ENCODE measurements at regions not wholly inside any gene's neighbourhood (a gene's known extent, or its start where the extent isn't known, plus 50 kb on each side); places are given as distances from the start of the nearest gene placed in this dataset.

DNA sequence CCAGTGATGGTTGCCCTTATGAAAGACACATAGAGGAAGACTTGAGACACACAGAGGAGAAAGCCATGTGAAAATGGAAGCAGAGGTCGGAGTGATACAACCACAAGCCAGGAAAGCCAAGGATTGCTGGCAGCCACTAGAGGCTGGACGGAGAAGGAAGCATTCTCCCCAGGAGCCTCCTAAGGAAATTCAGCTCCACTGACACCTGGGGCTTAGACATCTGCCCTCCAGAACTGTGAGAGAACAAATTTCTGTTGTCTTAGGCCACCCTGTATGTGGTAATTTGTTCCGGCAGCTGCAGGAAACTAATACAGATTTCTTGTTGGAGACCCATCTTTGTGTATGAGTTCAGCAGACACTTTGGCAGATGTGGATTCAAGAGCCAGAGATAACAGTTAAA is 126.9 kb upstream of the ATP1A1 start:
- DNase-seq (ENCODE audit: low spot score) (no peak), ATAC-seq (no peak)
- Histone ChIP-seq H3K27me3 (ENCODE audit: insufficient read depth) (no peaks in the 10 kb centered on the region), H3K4me1 (ENCODE audit: insufficient read depth) (no peaks in the 10 kb centered on the region), H4K20me1 (replicated peaks; ENCODE audit: insufficient read depth) (no peaks in the 10 kb centered on the region), H3K27ac (ENCODE audit: low read depth) (no peak overlapping the region), H3K4me2 (no peak overlapping the region), H2AFZ (no peak overlapping the region), H3K4me3 (no peak overlapping the region), H3K36me3 (ENCODE audit: insufficient read depth) (no peaks in the 10 kb centered on the region), H3F3A (replicated peaks; ENCODE audit: low read depth) (no peaks in the 10 kb centered on the region), H3K9me2 (ENCODE audit: insufficient read depth) (no peaks in the 10 kb centered on the region), H3K79me2 (replicated peaks; ENCODE audit: insufficient read depth) (no peaks in the 10 kb centered on the region)
- Mint-ChIP-seq H3K4me1 (no peaks in the 10 kb centered on the region; the same call in 2 of the 3 replicates), H3K9me3 (no peaks in the 10 kb centered on the region; the same call in 2 of the 3 replicates), H3K4me3 (no peak overlapping the region), H3K27me3 (ENCODE audit: insufficient read depth, low read depth, poor library complexity) (peaks cover 3% of the 10 kb centered on the region), H3K36me3 (ENCODE audit: low read depth) (no peaks in the 10 kb centered on the region), H3K27ac (no peak overlapping the region)
- TF ChIP-seq, protein P1, sequence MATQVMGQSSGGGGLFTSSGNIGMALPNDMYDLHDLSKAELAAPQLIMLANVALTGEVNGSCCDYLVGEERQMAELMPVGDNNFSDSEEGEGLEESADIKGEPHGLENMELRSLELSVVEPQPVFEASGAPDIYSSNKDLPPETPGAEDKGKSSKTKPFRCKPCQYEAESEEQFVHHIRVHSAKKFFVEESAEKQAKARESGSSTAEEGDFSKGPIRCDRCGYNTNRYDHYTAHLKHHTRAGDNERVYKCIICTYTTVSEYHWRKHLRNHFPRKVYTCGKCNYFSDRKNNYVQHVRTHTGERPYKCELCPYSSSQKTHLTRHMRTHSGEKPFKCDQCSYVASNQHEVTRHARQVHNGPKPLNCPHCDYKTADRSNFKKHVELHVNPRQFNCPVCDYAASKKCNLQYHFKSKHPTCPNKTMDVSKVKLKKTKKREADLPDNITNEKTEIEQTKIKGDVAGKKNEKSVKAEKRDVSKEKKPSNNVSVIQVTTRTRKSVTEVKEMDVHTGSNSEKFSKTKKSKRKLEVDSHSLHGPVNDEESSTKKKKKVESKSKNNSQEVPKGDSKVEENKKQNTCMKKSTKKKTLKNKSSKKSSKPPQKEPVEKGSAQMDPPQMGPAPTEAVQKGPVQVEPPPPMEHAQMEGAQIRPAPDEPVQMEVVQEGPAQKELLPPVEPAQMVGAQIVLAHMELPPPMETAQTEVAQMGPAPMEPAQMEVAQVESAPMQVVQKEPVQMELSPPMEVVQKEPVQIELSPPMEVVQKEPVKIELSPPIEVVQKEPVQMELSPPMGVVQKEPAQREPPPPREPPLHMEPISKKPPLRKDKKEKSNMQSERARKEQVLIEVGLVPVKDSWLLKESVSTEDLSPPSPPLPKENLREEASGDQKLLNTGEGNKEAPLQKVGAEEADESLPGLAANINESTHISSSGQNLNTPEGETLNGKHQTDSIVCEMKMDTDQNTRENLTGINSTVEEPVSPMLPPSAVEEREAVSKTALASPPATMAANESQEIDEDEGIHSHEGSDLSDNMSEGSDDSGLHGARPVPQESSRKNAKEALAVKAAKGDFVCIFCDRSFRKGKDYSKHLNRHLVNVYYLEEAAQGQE (IDR thresholded peaks at IDR 0.05; ENCODE audit: unreplicated experiment), result no peak
- TF ChIP-seq JUNB (IDR thresholded peaks at IDR 0.05; ENCODE audit: unreplicated experiment), result no peak
- TF ChIP-seq STAT1 (IDR thresholded peaks at IDR 0.05; ENCODE audit: unreplicated experiment), result no peak
- TF ChIP-seq ZNF114 (CRISPR knock-in tag; IDR thresholded peaks at IDR 0.05), result no peak
- no peak for TF ChIP-seq NANOG (IDR thresholded peaks at IDR 0.05; ENCODE audit: borderline replicate concordance)
- no peak for TF ChIP-seq EZH2phosphoT487 (IDR thresholded peaks at IDR 0.05; ENCODE audit: unreplicated experiment)
- TF ChIP-seq ZNF331 (CRISPR knock-in tag; IDR thresholded peaks at IDR 0.05; ENCODE audit: low read depth), result no peak

- Mint-ChIP-seq H3K4me1 (peaks cover 7% of the 10 kb centered on the region), H3K27ac (no peak overlapping the region), H3K9me3 (no peaks in the 10 kb centered on the region; the same call in 2 of the 3 replicates), H3K36me3 (ENCODE audit: low read depth) (no peaks in the 10 kb centered on the region), H3K4me3 (no peak overlapping the region), H3K27me3 (ENCODE audit: insufficient read depth, low read depth, poor library complexity) (no peaks in the 10 kb centered on the region)
- TF ChIP-seq JUNB (IDR thresholded peaks at IDR 0.05; ENCODE audit: unreplicated experiment) (no peak), ZNF462 (CRISPR knock-in tag; IDR thresholded peaks at IDR 0.05) (no peak), ZNF114 (CRISPR knock-in tag; IDR thresholded peaks at IDR 0.05) (no peak), EZH2 (IDR thresholded peaks at IDR 0.05; ENCODE audit: low read depth, unreplicated experiment) (no peak)
- TF ChIP-seq, protein P2, sequence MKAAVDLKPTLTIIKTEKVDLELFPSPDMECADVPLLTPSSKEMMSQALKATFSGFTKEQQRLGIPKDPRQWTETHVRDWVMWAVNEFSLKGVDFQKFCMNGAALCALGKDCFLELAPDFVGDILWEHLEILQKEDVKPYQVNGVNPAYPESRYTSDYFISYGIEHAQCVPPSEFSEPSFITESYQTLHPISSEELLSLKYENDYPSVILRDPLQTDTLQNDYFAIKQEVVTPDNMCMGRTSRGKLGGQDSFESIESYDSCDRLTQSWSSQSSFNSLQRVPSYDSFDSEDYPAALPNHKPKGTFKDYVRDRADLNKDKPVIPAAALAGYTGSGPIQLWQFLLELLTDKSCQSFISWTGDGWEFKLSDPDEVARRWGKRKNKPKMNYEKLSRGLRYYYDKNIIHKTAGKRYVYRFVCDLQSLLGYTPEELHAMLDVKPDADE (IDR thresholded peaks at IDR 0.05), result no peak
- Histone ChIP-seq H3K36me3 (ENCODE audit: insufficient read depth) (no peaks in the 10 kb centered on the region), H2AFZ (no peak overlapping the region), H3K27ac (ENCODE audit: low read depth) (no peak overlapping the region), H3K4me3 (no peak overlapping the region), H3K79me2 (replicated peaks; ENCODE audit: insufficient read depth) (no peaks in the 10 kb centered on the region), H3K9me2 (ENCODE audit: insufficient read depth) (no peaks in the 10 kb centered on the region), H3K27me3 (ENCODE audit: insufficient read depth) (no peaks in the 10 kb centered on the region), H3F3A (replicated peaks; ENCODE audit: low read depth) (no peaks in the 10 kb centered on the region), H3K4me2 (no peak overlapping the region), H4K20me1 (replicated peaks; ENCODE audit: insufficient read depth) (no peaks in the 10 kb centered on the region), H3K4me1 (ENCODE audit: insufficient read depth) (no peaks in the 10 kb centered on the region)
- ATAC-seq (no peak), DNase-seq (ENCODE audit: low spot score) (no peak)
Measured at GRCh38 chr1:116252271-116252670, 120.8 kb upstream of the ATP1A1 start.
